ENCODE measurements at regions not wholly inside any gene's neighbourhood (a gene's known extent, or its start where the extent isn't known, plus 50 kb on each side); places are given as distances from the start of the nearest gene placed in this dataset.
"Not testable (repeated sequence)": the region's sequence is repeated elsewhere in the genome, so short reads cannot be mapped to it uniquely, and the experiment has no call there.

GRCh38 chr1:101185421-101185820 lies 51.4 kb upstream of the S1PR1 start:
- no peak for DNase-seq (ENCODE audit: low read depth in 3 of 3, low spot score in 1 of 3)

- DNase-seq (ENCODE audit: low read depth in 3 of 3, low spot score in 1 of 3), result no peak
Observed at GRCh38 chr1:101183388-101183699, 53.5 kb upstream of the S1PR1 start.

DNA sequence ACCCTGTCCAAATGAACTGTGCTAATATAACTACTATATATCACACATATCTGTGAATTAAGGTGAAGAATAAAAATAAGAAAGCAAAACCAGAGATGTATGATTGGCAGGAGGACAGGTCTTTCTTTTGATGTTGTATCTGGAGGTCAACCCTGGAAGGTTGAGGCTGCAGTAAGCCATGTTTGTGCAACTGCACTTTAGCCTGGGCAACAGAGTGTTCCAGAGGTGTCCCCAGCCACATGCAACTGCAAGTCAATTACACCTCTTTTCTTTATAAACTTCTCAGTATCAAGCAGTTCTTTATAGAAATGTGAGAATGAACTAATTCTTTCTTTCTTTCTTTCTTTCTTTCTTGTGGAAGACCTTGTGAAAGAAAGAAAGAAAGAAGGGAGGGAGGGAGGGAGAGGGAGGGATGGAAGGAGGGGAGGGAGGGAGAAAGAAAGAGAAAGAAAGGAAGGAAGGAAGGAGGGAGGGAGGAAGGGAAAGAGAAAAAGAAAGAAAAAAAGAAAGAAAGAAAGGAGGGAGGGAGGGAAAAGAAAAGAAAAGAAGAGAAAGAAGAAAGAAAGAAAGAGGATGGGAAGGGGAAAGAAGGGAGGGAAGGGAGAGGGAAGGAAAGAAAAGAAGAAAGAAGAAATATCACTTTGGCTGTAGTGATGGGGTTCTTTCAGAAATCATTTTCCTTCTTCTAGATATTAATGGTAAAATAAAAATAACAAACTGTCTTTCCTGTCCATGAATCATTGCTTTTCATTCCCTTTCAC lies 54.0 kb upstream of the S1PR1 start:
- DNase-seq (ENCODE audit: low read depth in 3 of 3, low spot score in 1 of 3), result no peak

DNA sequence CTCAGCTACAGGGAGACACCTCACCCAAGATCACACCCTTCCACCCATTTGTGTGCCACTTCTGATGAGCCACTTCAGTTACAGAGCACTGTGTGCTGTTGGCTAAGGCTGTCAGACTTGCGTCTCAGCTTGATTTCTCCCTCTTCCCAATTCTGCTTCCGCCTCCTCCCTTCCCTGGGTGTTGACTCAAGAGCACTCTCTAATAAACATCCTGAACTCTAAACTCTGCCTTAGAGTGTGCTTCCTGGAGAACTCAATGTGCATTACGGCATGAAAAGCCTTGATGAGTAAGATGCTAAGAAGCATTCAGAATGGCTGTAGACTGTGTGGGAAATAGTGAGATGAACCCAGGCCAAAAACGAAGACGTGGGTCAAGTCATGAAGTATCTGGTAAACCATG lies 54.9 kb upstream of the S1PR1 start:
- no peak for DNase-seq (ENCODE audit: low read depth in 3 of 3, low spot score in 1 of 3)

DNA sequence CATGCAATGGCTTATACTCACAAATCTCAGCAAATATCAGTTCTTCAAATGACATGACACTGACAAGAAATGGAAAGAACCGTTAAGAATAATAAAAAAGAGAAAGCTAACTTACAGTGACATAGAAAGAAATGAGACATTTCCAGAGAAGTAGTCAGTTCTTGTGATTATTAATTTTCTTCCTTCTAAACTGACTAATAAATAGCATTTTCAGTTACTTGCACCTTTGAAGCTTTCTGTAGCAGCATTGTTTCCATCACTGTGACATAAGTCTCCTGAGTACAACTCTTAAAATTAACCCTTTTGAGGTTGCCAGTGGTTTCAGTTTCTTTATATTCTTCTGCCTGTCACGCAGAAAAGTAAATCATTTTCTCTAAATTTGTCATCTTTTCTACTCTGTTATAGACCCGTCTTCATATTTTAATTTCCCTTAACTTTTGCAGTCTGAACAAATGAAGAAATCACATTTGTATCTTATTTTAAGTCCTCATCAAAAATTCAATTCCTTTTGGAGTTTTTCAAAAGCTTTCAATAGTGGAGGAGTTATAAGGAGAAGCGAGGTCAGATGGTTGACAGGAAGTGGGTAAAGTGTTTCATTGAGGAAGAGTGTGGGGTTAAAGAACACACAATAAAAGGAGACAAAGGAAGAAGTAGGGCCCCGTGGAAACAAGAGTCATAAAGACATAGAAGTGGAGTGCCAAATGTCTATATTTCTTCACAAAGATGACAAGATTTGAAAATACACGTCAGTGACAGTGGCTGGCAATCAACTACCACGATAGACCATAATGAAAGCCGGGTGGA lies 57.9 kb upstream of the S1PR1 start:
- DNase-seq (ENCODE audit: low read depth in 3 of 3, low spot score in 1 of 3), result no peak

- no peak for DNase-seq (ENCODE audit: low read depth in 3 of 3, low spot score in 1 of 3)
Observed at GRCh38 chr1:101178341-101178687, 58.5 kb upstream of the S1PR1 start.

DNA sequence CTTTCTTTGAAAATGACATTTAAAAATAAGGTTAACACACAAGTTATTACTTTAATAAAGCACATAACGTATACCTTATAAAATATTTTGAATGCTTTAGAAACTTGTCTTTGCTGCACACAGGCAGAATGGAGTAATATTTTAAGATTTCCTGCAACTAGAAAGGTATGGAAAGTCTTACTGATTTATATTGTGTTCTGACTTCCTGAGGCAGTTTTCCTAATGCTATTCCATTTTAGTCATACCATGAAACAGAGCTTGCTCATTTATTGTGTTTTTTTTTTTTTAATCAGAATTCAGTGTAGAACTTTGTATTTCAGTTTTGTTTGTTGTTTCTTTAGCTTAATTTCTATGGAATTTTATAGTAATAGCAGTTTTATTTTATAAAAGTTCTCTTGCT lies 60.9 kb upstream of the S1PR1 start:
- DNase-seq (ENCODE audit: low read depth in 3 of 3, low spot score in 1 of 3), result no peak

DNA sequence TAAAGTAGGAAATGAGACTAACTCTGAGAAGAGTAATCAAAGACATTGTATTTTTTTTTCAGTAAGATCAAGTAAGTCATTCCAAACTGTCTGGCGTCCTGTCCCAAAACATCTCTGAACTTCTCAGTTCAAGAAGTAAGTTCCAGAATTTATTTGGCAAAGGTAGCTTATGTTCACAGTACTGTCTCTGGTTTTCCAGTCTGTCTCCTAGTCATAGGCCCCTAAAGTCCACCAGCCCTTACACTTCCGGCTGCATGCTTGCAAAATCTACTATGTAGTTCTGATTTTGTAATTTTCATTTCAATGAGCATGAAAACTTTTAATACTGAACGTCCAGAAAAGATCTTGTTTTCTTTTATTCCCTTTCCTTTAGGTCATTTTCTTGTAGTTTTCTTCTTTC lies 61.4 kb upstream of the S1PR1 start:
- DNase-seq (ENCODE audit: low read depth in 3 of 3, low spot score in 1 of 3), result no peak

- DNase-seq (ENCODE audit: low read depth in 3 of 3, low spot score in 1 of 3), result no peak
Observed at GRCh38 chr1:101174722-101175121, 62.1 kb upstream of the S1PR1 start.

DNA sequence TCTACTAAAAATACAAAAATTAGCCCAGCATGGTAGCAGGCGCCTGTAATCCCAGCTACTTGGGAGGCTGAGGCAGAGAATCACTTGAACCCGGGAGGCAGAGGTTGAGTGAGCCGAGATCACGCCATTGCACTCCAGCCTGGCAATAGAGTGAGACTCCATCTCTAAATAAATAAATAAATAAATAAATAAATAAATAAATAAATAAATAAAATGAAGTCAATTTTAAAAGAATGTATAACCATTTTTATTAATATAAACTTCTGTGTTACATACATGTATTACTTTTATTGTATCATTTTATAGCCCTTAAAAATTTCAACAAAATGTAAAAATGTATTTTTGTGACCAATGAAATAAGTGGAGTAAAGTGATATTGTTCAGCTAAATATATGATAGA lies 62.5 kb upstream of the S1PR1 start:
- DNase-seq (ENCODE audit: low read depth in 3 of 3, low spot score in 1 of 3), result not testable (repeated sequence)

DNA sequence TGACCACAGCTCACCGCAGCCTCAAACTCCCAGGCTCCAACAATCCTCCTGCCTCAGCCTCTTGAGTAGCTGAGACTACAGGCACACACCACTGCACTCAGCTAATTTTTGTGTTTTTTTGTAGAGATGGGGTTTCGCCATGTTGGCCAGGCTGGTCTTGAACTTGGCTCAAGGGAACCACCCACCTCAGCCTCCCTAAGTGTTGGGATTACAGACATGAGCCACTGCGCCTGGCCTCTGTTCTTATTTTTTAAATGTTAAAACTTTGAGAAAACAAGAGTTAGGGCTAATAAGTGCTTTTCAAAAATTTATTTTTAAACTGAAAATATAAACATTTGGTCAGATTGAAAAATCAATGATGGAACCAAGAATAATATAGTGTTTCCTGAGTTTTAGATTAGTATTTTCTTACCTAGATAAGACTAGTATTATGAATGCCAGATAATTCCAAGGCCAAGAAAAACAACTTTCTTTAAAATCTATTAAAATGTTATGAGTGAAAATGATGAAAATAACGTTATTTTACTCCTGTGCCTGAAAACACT lies 66.2 kb upstream of the S1PR1 start:
- no peak for DNase-seq (ENCODE audit: low read depth in 3 of 3, low spot score in 1 of 3)

DNA sequence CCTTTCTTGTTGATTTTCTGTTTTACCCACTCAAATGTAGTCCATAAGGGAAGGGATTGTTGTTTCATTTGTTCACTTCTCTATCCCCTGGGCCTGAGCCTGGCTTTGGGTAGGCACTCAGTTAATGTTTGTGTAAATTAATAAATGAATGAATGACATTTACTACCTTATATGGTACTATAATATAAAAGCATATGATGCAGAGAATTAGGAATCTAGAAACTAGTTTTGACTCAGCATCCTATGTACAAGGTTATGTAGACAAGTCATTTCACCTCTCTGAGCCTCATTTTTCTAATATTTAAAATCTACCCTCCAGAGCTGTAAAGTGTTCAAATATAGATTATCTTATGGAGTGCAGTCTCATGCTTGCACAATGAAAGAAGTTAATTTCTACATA lies 68.9 kb upstream of the S1PR1 start:
- DNase-seq (ENCODE audit: low read depth in 3 of 3, low spot score in 1 of 3), result no peak

- no peak for DNase-seq (ENCODE audit: low read depth in 3 of 3, low spot score in 1 of 3)
Observed at GRCh38 chr1:101166583-101167120, 70.2 kb upstream of the S1PR1 start.

DNA sequence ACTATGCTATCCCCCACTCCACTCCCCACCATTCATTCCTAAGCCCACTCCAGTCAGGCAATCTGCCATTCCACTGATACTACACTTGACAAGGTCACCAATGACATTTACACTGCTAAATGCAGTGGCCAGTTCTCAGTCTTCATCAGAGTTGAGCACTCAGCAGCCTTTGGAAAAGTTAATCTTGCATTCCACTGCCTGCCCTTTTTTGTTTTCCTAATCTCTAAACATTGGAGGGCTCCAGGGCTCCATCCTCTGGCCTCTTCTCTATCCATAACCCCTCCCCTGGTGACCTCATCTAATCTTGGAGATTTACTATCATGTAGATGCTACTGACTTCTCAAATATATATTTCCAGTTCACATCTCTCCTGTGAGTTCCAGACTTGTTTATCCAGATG lies 70.9 kb upstream of the S1PR1 start:
- no peak for DNase-seq (ENCODE audit: low read depth in 3 of 3, low spot score in 1 of 3)

- no peak for DNase-seq (ENCODE audit: low read depth in 3 of 3, low spot score in 1 of 3)
Observed at GRCh38 chr1:101165532-101165931, 71.3 kb upstream of the S1PR1 start.

- no peak for DNase-seq (ENCODE audit: low read depth in 3 of 3, low spot score in 1 of 3)
Observed at GRCh38 chr1:101164776-101165175, 72.0 kb upstream of the S1PR1 start.

GRCh38 chr1:101162736-101163735 lies 73.8 kb upstream of the S1PR1 start:
- no peak for DNase-seq (ENCODE audit: low read depth in 3 of 3, low spot score in 1 of 3)

GRCh38 chr1:101162300-101162699 lies 74.5 kb upstream of the S1PR1 start:
- no peak for DNase-seq (ENCODE audit: low read depth in 3 of 3, low spot score in 1 of 3)

DNA sequence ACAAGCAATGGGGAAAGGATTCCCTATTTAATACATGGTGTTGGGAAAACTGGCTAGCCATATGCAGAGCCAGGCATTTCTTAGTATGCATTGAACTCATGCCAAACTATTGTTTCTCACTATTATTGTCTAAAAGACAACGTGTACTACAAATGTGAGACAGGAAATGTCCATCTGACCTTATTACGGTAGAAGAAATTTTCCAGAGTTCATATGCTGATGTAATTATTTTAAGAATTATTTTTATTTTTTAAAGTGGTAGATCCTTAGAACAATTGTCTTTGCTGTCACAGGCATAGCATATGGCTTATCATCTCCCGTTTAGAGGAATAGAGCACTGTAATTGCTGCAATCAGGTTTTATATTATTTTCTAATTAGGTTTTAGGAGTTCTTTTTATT lies 75.2 kb upstream of the S1PR1 start:
- no peak for DNase-seq (ENCODE audit: low read depth in 3 of 3, low spot score in 1 of 3)

- DNase-seq (ENCODE audit: low read depth in 3 of 3, low spot score in 1 of 3), result no peak
Observed at GRCh38 chr1:101158424-101158823, 78.4 kb upstream of the S1PR1 start.

DNA sequence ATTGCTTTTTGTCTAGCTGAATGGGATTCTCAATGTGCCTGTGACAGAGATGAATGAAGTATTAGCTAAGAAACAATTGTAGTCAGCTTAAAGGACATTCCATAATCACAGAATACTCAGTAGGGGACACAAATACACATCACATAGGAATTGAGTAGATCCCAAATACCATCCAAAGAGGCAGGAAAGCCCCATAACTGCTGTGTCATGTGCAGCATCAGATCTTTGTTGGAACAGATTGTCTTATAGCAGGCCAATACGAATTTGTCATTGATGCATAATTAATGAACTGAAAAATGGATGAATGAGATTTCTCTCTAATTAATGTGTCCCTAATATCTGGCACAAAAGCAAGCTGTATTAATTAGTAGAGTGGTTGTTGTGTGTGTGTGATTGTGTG lies 82.3 kb upstream of the S1PR1 start:
- no peak for DNase-seq (ENCODE audit: low read depth in 3 of 3, low spot score in 1 of 3)
